ENCODE measurements at regions not wholly inside any gene's neighbourhood (a gene's known extent, or its start where the extent isn't known, plus 50 kb on each side); places are given as distances from the start of the nearest gene placed in this dataset.

GRCh38 chr7:119515962-119516361 lies 757.0 kb upstream of the KCND2 start:
- TF ChIP-seq CTCF (IDR thresholded peaks at IDR 0.05): no peak
- no peak for ATAC-seq
- intact Hi-C loops (cut with DNase I): no loop called here

GRCh38 chr7:119522263-119522662 lies 750.7 kb upstream of the KCND2 start:
- Histone ChIP-seq H3K27ac (no peak overlapping the region), H3K4me1 (no peaks in the 10 kb centered on the region), H3K27me3 (no peaks in the 10 kb centered on the region), H3K9me3 (peaks cover 0 to 24% of the 10 kb centered on the region in 2 donors), H3K4me3 (no peak overlapping the region), H3K36me3 (no peaks in the 10 kb centered on the region)
- intact Hi-C loops (cut with DNase I): no loop called here
- DNase-seq: no peak
- TF ChIP-seq CTCF (IDR thresholded peaks at IDR 0.05): no peak
- no peak for ATAC-seq

More at GRCh38 chr7:119515962-119516361, 757.0 kb upstream of the KCND2 start:
- peaks cover 0 to 4% of the 10 kb centered on the region in 2 donors for H3K9me3 ChIP-seq
- DNase-seq: no peak
- no peak overlapping the region for H3K4me3 ChIP-seq
- no peaks in the 10 kb centered on the region for H3K36me3 ChIP-seq
- H3K27me3 ChIP-seq: no peaks in the 10 kb centered on the region
- no peaks in the 10 kb centered on the region for H3K4me1 ChIP-seq
- no peak overlapping the region for H3K27ac ChIP-seq

- Histone ChIP-seq H3K4me3 (no peak overlapping the region), H3K27ac (no peak overlapping the region), H3K4me1 (no peaks in the 10 kb centered on the region), H3K9me3 (peaks cover 0 to 27% of the 10 kb centered on the region in 2 donors), H3K36me3 (no peaks in the 10 kb centered on the region), H3K27me3 (no peaks in the 10 kb centered on the region)
- intact Hi-C loops (cut with DNase I): no loop called here
- ATAC-seq (no peak), DNase-seq (no peak)
- no peak for TF ChIP-seq CTCF (IDR thresholded peaks at IDR 0.05)
These were observed 750.3 kb upstream of the KCND2 start for GRCh38 chr7:119522698-119523097.

GRCh38 chr7:119545118-119545517 lies 727.9 kb upstream of the KCND2 start:
- DNase-seq (no peak), ATAC-seq (peak; percentile 68)
- Histone ChIP-seq H3K36me3 (no peaks in the 10 kb centered on the region), H3K27ac (no peak overlapping the region), H3K4me1 (no peaks in the 10 kb centered on the region), H3K27me3 (no peaks in the 10 kb centered on the region), H3K4me3 (no peak overlapping the region), H3K9me3 (no peaks in the 10 kb centered on the region)
- TF ChIP-seq CTCF (IDR thresholded peaks at IDR 0.05): no peak
- intact Hi-C loops (cut with DNase I): no loop called here

GRCh38 chr7:119555788-119556187 lies 717.2 kb upstream of the KCND2 start:
- Histone ChIP-seq H3K4me1 (no peaks in the 10 kb centered on the region), H3K27me3 (no peaks in the 10 kb centered on the region), H3K4me3 (no peak overlapping the region), H3K27ac (no peak overlapping the region), H3K9me3 (peaks cover 0 to 3% of the 10 kb centered on the region in 2 donors), H3K36me3 (no peaks in the 10 kb centered on the region)
- no peak for TF ChIP-seq CTCF (IDR thresholded peaks at IDR 0.05)
- DNase-seq (no peak), ATAC-seq (no peak)
- intact Hi-C loops (cut with DNase I): no loop called here
